ENCODE measurements at regions not wholly inside any gene's neighbourhood (a gene's known extent, or its start where the extent isn't known, plus 50 kb on each side); places are given as distances from the start of the nearest gene placed in this dataset.

DNA sequence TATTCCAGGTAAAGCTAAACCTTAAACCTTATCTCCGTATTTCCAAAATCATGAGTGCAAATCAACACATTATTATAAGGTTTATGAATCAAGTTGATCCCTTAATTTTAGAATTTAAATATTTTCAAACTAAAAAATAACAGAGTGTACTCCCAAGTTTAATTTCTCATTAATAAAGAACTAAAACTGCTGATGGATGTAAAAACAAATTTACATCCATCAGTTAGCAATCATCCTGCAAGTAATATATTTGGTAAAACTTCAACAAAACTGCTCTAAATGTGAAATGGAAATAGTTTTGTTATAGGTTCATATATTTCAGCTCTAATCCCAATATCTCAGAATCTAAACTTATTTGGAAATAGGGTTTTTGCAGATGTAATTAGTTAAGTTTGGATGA, 71.3 kb upstream of the ZNF804B start:
- no peak for DNase-seq

DNA sequence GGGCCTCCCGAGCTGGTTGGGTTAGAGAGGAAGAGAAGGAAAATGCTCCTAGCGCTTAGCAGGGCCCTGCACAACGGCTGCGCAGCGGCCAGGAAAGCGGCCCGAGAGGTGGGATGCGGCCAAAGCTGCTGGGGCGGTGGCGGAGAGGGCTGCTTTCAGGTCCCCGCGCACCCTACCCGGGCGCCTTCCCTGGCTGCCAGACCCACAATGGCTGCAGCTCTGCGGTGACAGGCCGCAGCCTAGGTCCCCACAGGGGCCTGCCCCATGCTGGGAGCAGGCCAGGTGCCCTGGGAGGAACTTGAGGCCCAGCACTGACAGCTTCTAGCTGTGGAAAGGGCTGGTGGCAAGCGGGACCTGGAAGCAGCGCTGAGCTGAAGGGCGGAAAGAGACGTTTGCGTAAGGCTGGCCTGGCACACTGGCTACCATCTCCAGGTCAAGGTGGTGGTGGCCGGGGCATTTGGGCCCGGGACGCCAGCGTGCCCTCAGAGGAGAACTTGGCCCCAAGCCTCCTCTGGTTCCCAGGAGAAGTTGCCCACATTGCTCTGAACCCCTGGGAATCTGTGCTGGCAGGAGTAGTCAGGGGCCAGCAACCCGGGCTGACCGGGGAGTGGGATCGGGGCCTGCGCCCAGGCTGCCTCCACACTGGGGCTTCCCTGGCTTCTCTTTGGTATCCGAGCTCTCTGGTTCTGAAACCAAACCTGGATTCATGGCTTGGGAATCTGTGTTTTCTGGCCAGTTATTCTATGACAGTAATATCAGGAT, 72.9 kb upstream of the ZNF804B start:
- TF ChIP-seq EZH2 (IDR thresholded peaks at IDR 0.05; ENCODE audit: insufficient read depth, poor library complexity, severe bottlenecking) (no peak), EZH2phosphoT487 (IDR thresholded peaks at IDR 0.05; ENCODE audit: insufficient read depth, low read depth) (no peak)

More for the DNA sequence above, 71.3 kb upstream of the ZNF804B start:
- no peak overlapping the region for H3K4me3 ChIP-seq
- in situ Hi-C loops (cut with MboI), result no loop called here
- no peaks in the 10 kb centered on the region for H3K27me3 ChIP-seq (replicated peaks; ENCODE audit: insufficient read depth)
- no peak for TF ChIP-seq EZH2phosphoT487 (IDR thresholded peaks at IDR 0.05; ENCODE audit: insufficient read depth, low read depth)
- TF ChIP-seq EZH2 (IDR thresholded peaks at IDR 0.05; ENCODE audit: insufficient read depth, poor library complexity, severe bottlenecking), result no peak
- H3K27ac ChIP-seq, result no peak overlapping the region
- no peaks in the 10 kb centered on the region for H4K20me1 ChIP-seq (ENCODE audit: insufficient read depth)
- H3K9ac ChIP-seq, result no peak overlapping the region
- no peak overlapping the region for H2AFZ ChIP-seq
- H3K9me2 ChIP-seq (ENCODE audit: insufficient read depth), result no peaks in the 10 kb centered on the region
- H3K36me3 ChIP-seq (ENCODE audit: low read depth), result no peaks in the 10 kb centered on the region
- H3K4me1 ChIP-seq (ENCODE audit: insufficient read depth), result no peaks in the 10 kb centered on the region
- no peaks in the 10 kb centered on the region for H3K79me2 ChIP-seq (ENCODE audit: insufficient read depth)
- H3K4me2 ChIP-seq (ENCODE audit: unreplicated experiment), result no peak overlapping the region
- H3K9me3 ChIP-seq (ENCODE audit: low read depth), result no peaks in the 10 kb centered on the region
- WGBS, 2 experiments (ENCODE audit: low coverage in 1 of 2, low lambda C conversion rate in 2 of 2, missing lambda C conversion rate in 2 of 2), result 37 to 58% methylated on average over 1 of the region's 1 CpG
- no peaks in the 10 kb centered on the region for H3F3A ChIP-seq (ENCODE audit: insufficient read depth)

DNA sequence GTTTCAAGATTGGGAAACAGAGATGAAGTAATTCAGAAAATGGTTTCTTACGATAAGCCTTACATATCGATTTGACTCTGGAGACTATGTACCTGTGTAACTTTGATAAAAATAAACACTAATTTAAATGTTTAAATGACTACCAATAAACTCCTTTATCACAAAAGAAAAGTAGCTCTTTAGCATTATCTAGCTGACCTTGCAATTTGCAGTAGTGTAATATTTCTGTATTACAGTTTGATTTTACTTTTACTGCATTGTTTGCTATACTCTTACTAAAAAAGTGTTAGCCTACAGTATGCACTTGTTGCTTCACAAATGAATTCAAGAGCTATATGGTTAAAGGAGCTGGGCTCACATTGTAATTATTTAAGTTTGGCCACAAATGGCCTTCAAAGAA, 77.8 kb upstream of the ZNF804B start:
- no peaks in the 10 kb centered on the region for H3K79me2 ChIP-seq (ENCODE audit: insufficient read depth)
- H3K27me3 ChIP-seq (replicated peaks; ENCODE audit: insufficient read depth), result no peaks in the 10 kb centered on the region
- WGBS, 2 experiments (ENCODE audit: low coverage in 1 of 2, low lambda C conversion rate in 2 of 2, missing lambda C conversion rate in 2 of 2), result 76 to 82% methylated on average over 2 of the region's 2 CpGs
- H3K4me1 ChIP-seq (ENCODE audit: insufficient read depth), result no peaks in the 10 kb centered on the region
- no peaks in the 10 kb centered on the region for H3K36me3 ChIP-seq (ENCODE audit: low read depth)
- no peaks in the 10 kb centered on the region for H3F3A ChIP-seq (ENCODE audit: insufficient read depth)
- H3K4me3 ChIP-seq, result no peak overlapping the region
- TF ChIP-seq EZH2 (IDR thresholded peaks at IDR 0.05; ENCODE audit: insufficient read depth, poor library complexity, severe bottlenecking) (no peak), EZH2phosphoT487 (IDR thresholded peaks at IDR 0.05; ENCODE audit: insufficient read depth, low read depth) (no peak)
- H3K4me2 ChIP-seq (ENCODE audit: unreplicated experiment), result no peak overlapping the region
- no peaks in the 10 kb centered on the region for H3K9me2 ChIP-seq (ENCODE audit: insufficient read depth)
- no peak overlapping the region for H2AFZ ChIP-seq
- H3K9ac ChIP-seq, result no peak overlapping the region
- H3K9me3 ChIP-seq (ENCODE audit: low read depth), result no peaks in the 10 kb centered on the region
- H4K20me1 ChIP-seq (ENCODE audit: insufficient read depth), result no peaks in the 10 kb centered on the region
- in situ Hi-C loops (cut with MboI), result no loop called here
- no peak for DNase-seq
- H3K27ac ChIP-seq, result no peak overlapping the region

More for the DNA sequence above, 72.9 kb upstream of the ZNF804B start:
- H3K36me3 ChIP-seq (ENCODE audit: low read depth), result no peaks in the 10 kb centered on the region
- no peak overlapping the region for H3K4me3 ChIP-seq
- no peaks in the 10 kb centered on the region for H3F3A ChIP-seq (ENCODE audit: insufficient read depth)
- no peaks in the 10 kb centered on the region for H3K27me3 ChIP-seq (replicated peaks; ENCODE audit: insufficient read depth)
- H3K4me1 ChIP-seq (ENCODE audit: insufficient read depth), result no peaks in the 10 kb centered on the region
- no peaks in the 10 kb centered on the region for H3K9me2 ChIP-seq (ENCODE audit: insufficient read depth)
- in situ Hi-C loops (cut with MboI), result no loop called here
- DNase-seq, result no peak
- no peak overlapping the region for H3K27ac ChIP-seq
- no peak overlapping the region for H3K9ac ChIP-seq
- no peaks in the 10 kb centered on the region for H3K9me3 ChIP-seq (ENCODE audit: low read depth)
- WGBS, 2 experiments (ENCODE audit: low coverage in 1 of 2, low lambda C conversion rate in 2 of 2, missing lambda C conversion rate in 2 of 2), result 72 to 73% methylated on average over 28 to 30 of the region's 30 CpGs
- no peaks in the 10 kb centered on the region for H3K79me2 ChIP-seq (ENCODE audit: insufficient read depth)
- H3K4me2 ChIP-seq (ENCODE audit: unreplicated experiment), result no peak overlapping the region
- H2AFZ ChIP-seq, result no peak overlapping the region
- H4K20me1 ChIP-seq (ENCODE audit: insufficient read depth), result no peaks in the 10 kb centered on the region

DNA sequence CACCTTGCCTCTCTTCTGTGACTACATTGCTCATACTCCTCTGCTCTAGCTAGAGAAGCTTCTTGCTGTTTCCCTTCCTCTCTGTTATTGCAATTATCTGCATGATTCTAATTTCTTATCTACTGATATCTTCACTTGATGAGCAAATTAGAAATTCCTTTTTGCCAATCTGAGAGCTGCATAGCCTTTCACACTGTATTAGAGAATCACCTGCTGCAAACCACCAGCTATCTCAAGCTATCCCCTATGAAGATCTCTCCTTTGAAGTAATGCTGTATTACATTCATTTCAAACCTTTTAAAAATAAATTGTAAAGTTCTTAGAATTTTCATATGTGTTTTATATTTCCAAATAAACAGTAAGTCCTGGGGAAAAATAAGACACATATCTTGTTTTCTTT, 89.0 kb upstream of the ZNF804B start:
- Histone ChIP-seq H3K4me1 (ENCODE audit: insufficient read depth) (no peaks in the 10 kb centered on the region), H3K27ac (no peak overlapping the region), H3K9ac (no peak overlapping the region), H3F3A (ENCODE audit: insufficient read depth) (no peaks in the 10 kb centered on the region), H3K9me3 (ENCODE audit: low read depth) (no peaks in the 10 kb centered on the region), H4K20me1 (ENCODE audit: insufficient read depth) (no peaks in the 10 kb centered on the region), H3K27me3 (replicated peaks; ENCODE audit: insufficient read depth) (no peaks in the 10 kb centered on the region), H3K4me2 (ENCODE audit: unreplicated experiment) (no peak overlapping the region), H2AFZ (no peak overlapping the region), H3K79me2 (ENCODE audit: insufficient read depth) (no peaks in the 10 kb centered on the region), H3K36me3 (ENCODE audit: low read depth) (no peaks in the 10 kb centered on the region), H3K9me2 (ENCODE audit: insufficient read depth) (0 out of 2 replicates have a peak, but pooled peaks cover 2% of the 10 kb centered on the region), H3K4me3 (no peak overlapping the region)
- no peak for DNase-seq
- TF ChIP-seq EZH2 (IDR thresholded peaks at IDR 0.05; ENCODE audit: insufficient read depth, poor library complexity, severe bottlenecking), result no peak
- in situ Hi-C loops (cut with MboI), result no loop called here

DNA sequence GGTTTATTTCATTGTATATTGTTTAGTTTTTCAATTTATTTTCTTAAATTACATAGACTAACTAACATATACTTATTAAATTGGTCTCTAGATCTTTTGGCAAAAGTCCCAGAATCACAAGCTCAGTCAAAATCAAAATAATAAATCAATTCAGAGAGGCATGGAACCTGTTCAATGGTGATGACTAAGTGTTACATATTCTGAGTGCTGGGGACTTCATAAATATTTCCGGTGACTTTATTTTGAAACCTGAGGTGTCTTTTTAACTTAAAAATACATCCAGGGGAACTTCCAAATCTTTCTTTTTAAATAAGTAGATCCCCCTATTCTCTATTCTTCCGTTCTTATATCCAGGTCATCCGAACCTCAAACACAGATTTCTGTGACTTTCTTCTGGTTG, 89.6 kb upstream of the ZNF804B start:
- no peaks in the 10 kb centered on the region for H3K9me3 ChIP-seq (ENCODE audit: low read depth)
- H3K4me2 ChIP-seq (ENCODE audit: unreplicated experiment), result no peak overlapping the region
- no peaks in the 10 kb centered on the region for H3K79me2 ChIP-seq (ENCODE audit: insufficient read depth)
- no peak overlapping the region for H3K4me3 ChIP-seq
- no peaks in the 10 kb centered on the region for H3F3A ChIP-seq (ENCODE audit: insufficient read depth)
- in situ Hi-C loops (cut with MboI), result no loop called here
- no peaks in the 10 kb centered on the region for H4K20me1 ChIP-seq (ENCODE audit: insufficient read depth)
- 0 out of 2 replicates have a peak, but pooled peaks cover 4% of the 10 kb centered on the region for H3K9me2 ChIP-seq (ENCODE audit: insufficient read depth)
- no peak for TF ChIP-seq EZH2phosphoT487 (IDR thresholded peaks at IDR 0.05; ENCODE audit: insufficient read depth, low read depth)
- no peak for TF ChIP-seq EZH2 (IDR thresholded peaks at IDR 0.05; ENCODE audit: insufficient read depth, poor library complexity, severe bottlenecking)
- no peak for DNase-seq
- H2AFZ ChIP-seq, result no peak overlapping the region
- 51 to 53% methylated on average over 3 of the region's 3 CpGs for WGBS, 2 experiments (ENCODE audit: low coverage in 1 of 2, low lambda C conversion rate in 2 of 2, missing lambda C conversion rate in 2 of 2)
- no peak overlapping the region for H3K27ac ChIP-seq
- H3K27me3 ChIP-seq (replicated peaks; ENCODE audit: insufficient read depth), result no peaks in the 10 kb centered on the region
- H3K36me3 ChIP-seq (ENCODE audit: low read depth), result no peaks in the 10 kb centered on the region
- H3K9ac ChIP-seq, result no peak overlapping the region
- no peaks in the 10 kb centered on the region for H3K4me1 ChIP-seq (ENCODE audit: insufficient read depth)

All from GM23248 (cell line).